Natural killer cell (primary cell): ENCODE measurements at regions not wholly inside any gene's neighbourhood (a gene's known extent, or its start where the extent isn't known, plus 50 kb on each side); places are given as distances from the start of the nearest gene placed in this dataset.

Source experiments
- ATAC-seq, 3 donors: fragments of 150-1000 bp in 2 of 3; fragments of 200-7000 bp in 1 of 3; cut with Tn5 transposase; 1 replicate in 1 of 3; 2 replicates in 2 of 3; pipeline ENCODE4 v1.10.0; 2021; ENCODE audit warnings: mild to moderate bottlenecking in 2 of 3, moderate library complexity in 2 of 3
- DNase-seq, 2 donors: peaks; one replicate each; pipeline versions ENCODE4 v3.0.0 to v3.0.0-alpha.2; 2013 to 2021; ENCODE audit warnings: mixed read lengths in 1 of 2
- H3K27ac ChIP-seq: one replicate; pipeline ENCODE4 v1.5.1; 2013; ENCODE audit warnings: mild to moderate bottlenecking, low read length
- H3K27me3 ChIP-seq: one replicate; pipeline ENCODE4 v1.6.1; 2013; ENCODE audit warnings: low read length; ENCODE audit not compliant: control insufficient read depth, insufficient read depth
- H3K36me3 ChIP-seq: one replicate; pipeline ENCODE4 v1.6.1; 2013; ENCODE audit warnings: low read length; ENCODE audit not compliant: control insufficient read depth, insufficient read depth
- H3K4me1 ChIP-seq: one replicate; pipeline ENCODE4 v1.6.1; 2013; ENCODE audit warnings: low read length; ENCODE audit not compliant: control insufficient read depth, insufficient read depth
- H3K4me3 ChIP-seq: one replicate; pipeline ENCODE4 v1.5.1; 2013; ENCODE audit warnings: low read length
- H3K9me3 ChIP-seq: one replicate; pipeline ENCODE4 v1.6.1; 2013; ENCODE audit warnings: low read length; ENCODE audit not compliant: control insufficient read depth, insufficient read depth
- H3K27ac Mint-ChIP-seq, 2 donors: one replicate each; pipeline ENCODE4 v1.8.0; 2022; ENCODE audit warnings: mild to moderate bottlenecking in 2 of 2, mixed read lengths in 2 of 2, moderate library complexity in 1 of 2
- H3K27me3 Mint-ChIP-seq, 2 donors: one replicate each; pipeline ENCODE4 v1.8.0; 2022; ENCODE audit warnings: low read depth in 2 of 2, mixed read lengths in 2 of 2
- H3K36me3 Mint-ChIP-seq: one replicate; pipeline ENCODE4 v1.8.0; 2022; ENCODE audit warnings: mixed read lengths
- H3K4me1 Mint-ChIP-seq, 2 donors: one replicate each; pipeline ENCODE4 v1.8.0; 2022; ENCODE audit warnings: mixed read lengths in 2 of 2
- H3K4me3 Mint-ChIP-seq: one replicate; pipeline ENCODE4 v1.8.0; 2022; ENCODE audit warnings: mild to moderate bottlenecking, moderate library complexity, mixed read lengths
- H3K9me3 Mint-ChIP-seq, 2 donors: one replicate each; pipeline ENCODE4 v1.8.0; 2022; ENCODE audit warnings: mixed read lengths in 2 of 2
- WGBS: methylation state at CpG from one replicate; pipeline ENCODE4 v1.1.7; 2013; ENCODE audit warnings: missing lambda C conversion rate; ENCODE audit not compliant: insufficient coverage; 5-methylcytosine and 5-hydroxymethylcytosine counted together
- intact Hi-C: fragments of 100-400 bp; cut with micrococcal nuclease; formaldehyde crosslinking; loops from one replicate; pipeline ENCODE4 v1.14.2; 2022
- TF ChIP-seq, protein P1 (sequence below): fragments of 200-600 bp; IDR thresholded peaks from one replicate; pipeline ENCODE4 v1.8.0; 2022; ENCODE audit warnings: antibody characterized with exemption

GRCh38 chr7:42627626-42628025 lies 284.2 kb downstream of the C7orf25 start:
- H3K27ac Mint-ChIP-seq = no peak overlapping the region
- Histone ChIP-seq H3K9me3 (no peaks in the 10 kb centered on the region), H3K27ac (no peak overlapping the region), H3K27me3 (peaks cover 5% of the 10 kb centered on the region), H3K4me1 (no peaks in the 10 kb centered on the region), H3K36me3 (no peaks in the 10 kb centered on the region), H3K4me3 (no peak overlapping the region)
- DNase-seq = no peak
- peaks cover 0 to 5% of the 10 kb centered on the region in 2 donors for H3K4me1 Mint-ChIP-seq
- H3K9me3 Mint-ChIP-seq = peaks cover 0 to 2% of the 10 kb centered on the region in 2 donors
- intact Hi-C loops = no loop called here
- H3K36me3 Mint-ChIP-seq = no peaks in the 10 kb centered on the region
- no peak overlapping the region for H3K4me3 Mint-ChIP-seq
- TF ChIP-seq, protein P1, sequence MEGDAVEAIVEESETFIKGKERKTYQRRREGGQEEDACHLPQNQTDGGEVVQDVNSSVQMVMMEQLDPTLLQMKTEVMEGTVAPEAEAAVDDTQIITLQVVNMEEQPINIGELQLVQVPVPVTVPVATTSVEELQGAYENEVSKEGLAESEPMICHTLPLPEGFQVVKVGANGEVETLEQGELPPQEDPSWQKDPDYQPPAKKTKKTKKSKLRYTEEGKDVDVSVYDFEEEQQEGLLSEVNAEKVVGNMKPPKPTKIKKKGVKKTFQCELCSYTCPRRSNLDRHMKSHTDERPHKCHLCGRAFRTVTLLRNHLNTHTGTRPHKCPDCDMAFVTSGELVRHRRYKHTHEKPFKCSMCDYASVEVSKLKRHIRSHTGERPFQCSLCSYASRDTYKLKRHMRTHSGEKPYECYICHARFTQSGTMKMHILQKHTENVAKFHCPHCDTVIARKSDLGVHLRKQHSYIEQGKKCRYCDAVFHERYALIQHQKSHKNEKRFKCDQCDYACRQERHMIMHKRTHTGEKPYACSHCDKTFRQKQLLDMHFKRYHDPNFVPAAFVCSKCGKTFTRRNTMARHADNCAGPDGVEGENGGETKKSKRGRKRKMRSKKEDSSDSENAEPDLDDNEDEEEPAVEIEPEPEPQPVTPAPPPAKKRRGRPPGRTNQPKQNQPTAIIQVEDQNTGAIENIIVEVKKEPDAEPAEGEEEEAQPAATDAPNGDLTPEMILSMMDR = no peak
- peaks cover 7 to 10% of the 10 kb centered on the region in 2 donors for H3K27me3 Mint-ChIP-seq
- WGBS = 67% methylated on average over 3 of the region's 3 CpGs
- ATAC-seq = no peak

GRCh38 chr7:42627101-42627500 lies 284.8 kb downstream of the C7orf25 start:
- Histone ChIP-seq H3K4me3 (no peak overlapping the region), H3K36me3 (no peaks in the 10 kb centered on the region), H3K4me1 (no peaks in the 10 kb centered on the region), H3K9me3 (no peaks in the 10 kb centered on the region), H3K27ac (no peak overlapping the region), H3K27me3 (peaks cover 5% of the 10 kb centered on the region)
- DNase-seq (no peak), ATAC-seq (no peak)
- TF ChIP-seq, protein P1 = no peak
- Mint-ChIP-seq H3K27ac (no peak overlapping the region), H3K4me1 (peaks cover 0 to 5% of the 10 kb centered on the region in 2 donors), H3K4me3 (no peak overlapping the region), H3K9me3 (peaks cover 0 to 2% of the 10 kb centered on the region in 2 donors), H3K27me3 (peaks cover 7 to 10% of the 10 kb centered on the region in 2 donors), H3K36me3 (no peaks in the 10 kb centered on the region)
- intact Hi-C loops = no loop called here
- 94% methylated on average over 2 of the region's 2 CpGs for WGBS

- H3K27ac ChIP-seq = no peak overlapping the region
- Mint-ChIP-seq H3K4me1 (peaks cover 0 to 5% of the 10 kb centered on the region in 2 donors), H3K27ac (no peak overlapping the region), H3K9me3 (no peaks in the 10 kb centered on the region), H3K4me3 (no peak overlapping the region), H3K27me3 (peaks cover 4 to 10% of the 10 kb centered on the region in 2 donors), H3K36me3 (no peaks in the 10 kb centered on the region)
- no peak overlapping the region for H3K4me3 ChIP-seq
- ATAC-seq (no peak), DNase-seq (no peak)
- H3K9me3 ChIP-seq = no peaks in the 10 kb centered on the region
- TF ChIP-seq, protein P1 = no peak
- no peaks in the 10 kb centered on the region for H3K4me1 ChIP-seq
- 82% methylated on average over 4 of the region's 4 CpGs for WGBS
- peaks cover 5% of the 10 kb centered on the region for H3K27me3 ChIP-seq
- no peaks in the 10 kb centered on the region for H3K36me3 ChIP-seq
- intact Hi-C loops = no loop called here
Measured at GRCh38 chr7:42625421-42625820, 286.4 kb downstream of the C7orf25 start.

- ATAC-seq = no peak
- H3K4me3 ChIP-seq = no peak overlapping the region
Measured at GRCh38 chr7:42624471-42624870, 287.4 kb downstream of the C7orf25 start.

More at GRCh38 chr7:42624471-42624870, 287.4 kb downstream of the C7orf25 start:
- no peaks in the 10 kb centered on the region for H3K9me3 ChIP-seq
- peaks cover 5% of the 10 kb centered on the region for H3K27me3 ChIP-seq
- no peaks in the 10 kb centered on the region for H3K9me3 Mint-ChIP-seq
- no peak overlapping the region for H3K27ac Mint-ChIP-seq
- H3K4me1 Mint-ChIP-seq = peaks cover 0 to 5% of the 10 kb centered on the region in 2 donors
- H3K4me1 ChIP-seq = no peaks in the 10 kb centered on the region
- intact Hi-C loops = no loop called here
- DNase-seq = no peak
- H3K27ac ChIP-seq = no peak overlapping the region
- TF ChIP-seq, protein P1 = no peak
- peaks cover 4 to 10% of the 10 kb centered on the region in 2 donors for H3K27me3 Mint-ChIP-seq
- no peak overlapping the region for H3K4me3 Mint-ChIP-seq
- no peaks in the 10 kb centered on the region for H3K36me3 ChIP-seq
- no peaks in the 10 kb centered on the region for H3K36me3 Mint-ChIP-seq
